Smooth muscle cell (in vitro differentiated cells): ENCODE measurements at regions not wholly inside any gene's neighbourhood (a gene's known extent, or its start where the extent isn't known, plus 50 kb on each side); places are given as distances from the start of the nearest gene placed in this dataset.
A peak's percentile ranks its signal among the peaks of the same experiment; 100 is the strongest.
"Not testable (repeated sequence)": the region's sequence is repeated elsewhere in the genome, so short reads cannot be mapped to it uniquely, and the experiment has no call there.

Experiments
- DNase-seq: peaks from one replicate; lab custom pipeline; 2025; ENCODE audit not compliant: unreplicated experiment; lab: John Stamatoyannopoulos, UW
- H2AFZ ChIP-seq: fragments of 200-600 bp; sonication (generic); 2 replicates; pipeline ENCODE4 v1.6.0; 2016; ENCODE audit warnings: antibody characterized with exemption, low read depth, mild to moderate bottlenecking
- H3F3A ChIP-seq: fragments of 200-600 bp; sonication (generic); 2 replicates; pipeline ENCODE4 v1.6.0; 2017; ENCODE audit warnings: antibody characterized with exemption, low read depth
- H3K27ac ChIP-seq: fragments of 200-600 bp; sonication (generic); 2 replicates; pipeline ENCODE4 v1.5.1; 2016; ENCODE audit warnings: low read depth, mild to moderate bottlenecking
- H3K27me3 ChIP-seq: fragments of 200-600 bp; sonication (generic); 2 replicates; pipeline ENCODE4 v1.6.1; 2016; ENCODE audit warnings: low read depth, mild to moderate bottlenecking
- H3K36me3 ChIP-seq: fragments of 200-600 bp; sonication (generic); 2 replicates; pipeline ENCODE4 v1.5.1; 2016; ENCODE audit warnings: low read depth
- H3K4me1 ChIP-seq: fragments of 200-600 bp; sonication (generic); 2 replicates; pipeline ENCODE4 v1.5.1; 2016; ENCODE audit warnings: low read depth
- H3K4me2 ChIP-seq: fragments of 200-600 bp; sonication (generic); 2 replicates; pipeline ENCODE4 v1.6.0; 2016; ENCODE audit warnings: mild to moderate bottlenecking
- H3K4me3 ChIP-seq: fragments of 200-600 bp; sonication (generic); 2 replicates; pipeline ENCODE4 v1.5.1; 2016; ENCODE audit warnings: mild to moderate bottlenecking
- H3K79me2 ChIP-seq: fragments of 200-600 bp; sonication (generic); 2 replicates; pipeline ENCODE4 v1.6.0; 2016; ENCODE audit warnings: low read depth, mild to moderate bottlenecking
- H3K9ac ChIP-seq: fragments of 200-600 bp; sonication (generic); 2 replicates; pipeline ENCODE4 v1.6.0; 2016; ENCODE audit warnings: low read depth
- H3K9me3 ChIP-seq: fragments of 200-600 bp; sonication (generic); replicated peaks from 2 replicates; pipeline ENCODE4 v1.5.1; 2016; ENCODE audit warnings: low read depth
- H4K20me1 ChIP-seq: fragments of 200-600 bp; sonication (generic); 2 replicates; pipeline ENCODE4 v1.6.0; 2016; ENCODE audit warnings: low read depth
- WGBS: methylation state at CpG from one replicate; pipeline ENCODE4 v1.1.7; 2016; ENCODE audit warnings: low lambda C conversion rate; 5-methylcytosine and 5-hydroxymethylcytosine counted together
- TF ChIP-seq, protein P1 (sequence below): fragments of 200-600 bp; sonication (generic); IDR thresholded peaks from 2 replicates; pipeline ENCODE4 v1.5.1; 2017; ENCODE audit warnings: borderline replicate concordance, mild to moderate bottlenecking, antibody characterized with exemption; ENCODE audit not compliant: insufficient read depth, poor library complexity, severe bottlenecking

GRCh38 chr9:87371795-87372355 is 125.8 kb upstream of the DAPK1 start:
- no peak overlapping the region for H2AFZ ChIP-seq
- H3K36me3 ChIP-seq, result no peaks in the 10 kb centered on the region
- H3K4me2 ChIP-seq, result no peak overlapping the region
- DNase-seq, result no peak
- H3F3A ChIP-seq, result peaks cover 4% of the 10 kb centered on the region
- H3K4me1 ChIP-seq, result peaks cover 5% of the 10 kb centered on the region
- H3K4me3 ChIP-seq, result no peak overlapping the region
- H3K27me3 ChIP-seq, result no peaks in the 10 kb centered on the region
- H3K27ac ChIP-seq, result no peak overlapping the region
- TF ChIP-seq, protein P1, sequence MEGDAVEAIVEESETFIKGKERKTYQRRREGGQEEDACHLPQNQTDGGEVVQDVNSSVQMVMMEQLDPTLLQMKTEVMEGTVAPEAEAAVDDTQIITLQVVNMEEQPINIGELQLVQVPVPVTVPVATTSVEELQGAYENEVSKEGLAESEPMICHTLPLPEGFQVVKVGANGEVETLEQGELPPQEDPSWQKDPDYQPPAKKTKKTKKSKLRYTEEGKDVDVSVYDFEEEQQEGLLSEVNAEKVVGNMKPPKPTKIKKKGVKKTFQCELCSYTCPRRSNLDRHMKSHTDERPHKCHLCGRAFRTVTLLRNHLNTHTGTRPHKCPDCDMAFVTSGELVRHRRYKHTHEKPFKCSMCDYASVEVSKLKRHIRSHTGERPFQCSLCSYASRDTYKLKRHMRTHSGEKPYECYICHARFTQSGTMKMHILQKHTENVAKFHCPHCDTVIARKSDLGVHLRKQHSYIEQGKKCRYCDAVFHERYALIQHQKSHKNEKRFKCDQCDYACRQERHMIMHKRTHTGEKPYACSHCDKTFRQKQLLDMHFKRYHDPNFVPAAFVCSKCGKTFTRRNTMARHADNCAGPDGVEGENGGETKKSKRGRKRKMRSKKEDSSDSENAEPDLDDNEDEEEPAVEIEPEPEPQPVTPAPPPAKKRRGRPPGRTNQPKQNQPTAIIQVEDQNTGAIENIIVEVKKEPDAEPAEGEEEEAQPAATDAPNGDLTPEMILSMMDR, result no peak
- H3K9ac ChIP-seq, result no peak overlapping the region
- H4K20me1 ChIP-seq, result no peaks in the 10 kb centered on the region
- H3K9me3 ChIP-seq, result no peaks in the 10 kb centered on the region
- no peaks in the 10 kb centered on the region for H3K79me2 ChIP-seq
- 93% methylated on average over 6 of the region's 6 CpGs for WGBS

DNA sequence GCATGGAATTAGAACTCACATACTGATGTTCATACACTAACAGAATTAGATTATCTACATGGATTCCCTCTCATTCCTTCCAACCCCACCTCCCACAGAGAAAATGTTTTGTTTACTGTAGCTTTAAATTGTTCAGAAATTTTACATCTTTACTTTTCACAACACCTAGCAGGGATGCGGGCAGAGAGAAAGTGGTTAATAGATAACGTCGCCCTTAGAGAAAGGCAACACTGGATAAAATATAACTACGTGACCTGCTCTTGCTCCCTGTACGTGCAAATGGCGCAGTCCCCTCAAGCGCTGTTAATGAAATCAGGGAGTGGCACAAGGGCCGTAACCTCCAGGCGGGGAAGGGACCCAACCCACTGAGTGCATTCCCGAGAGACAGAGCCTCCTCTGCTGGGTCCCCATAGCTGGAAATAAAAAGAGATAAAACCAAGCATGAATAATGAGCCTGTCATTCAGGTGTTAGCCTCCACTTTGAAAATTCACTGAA is 125.3 kb upstream of the DAPK1 start:
- WGBS, result 81% methylated on average over 10 of the region's 10 CpGs
- Histone ChIP-seq H3F3A (peaks cover 4% of the 10 kb centered on the region), H4K20me1 (no peaks in the 10 kb centered on the region), H3K9ac (no peak overlapping the region), H3K4me2 (no peak overlapping the region), H3K9me3 (no peaks in the 10 kb centered on the region), H3K79me2 (no peaks in the 10 kb centered on the region), H3K4me3 (no peak overlapping the region), H3K4me1 (peaks cover 5% of the 10 kb centered on the region), H3K27ac (no peak overlapping the region), H3K36me3 (no peaks in the 10 kb centered on the region), H3K27me3 (no peaks in the 10 kb centered on the region), H2AFZ (no peak overlapping the region)
- TF ChIP-seq, protein P1, result no peak
- DNase-seq, result no peak

- H3K9me3 ChIP-seq, H3K36me3 ChIP-seq, H3K79me2 ChIP-seq, H3K9ac ChIP-seq, H4K20me1 ChIP-seq, H3K4me3 ChIP-seq, H2AFZ ChIP-seq, H3F3A ChIP-seq, H3K4me1 ChIP-seq, H3K27me3 ChIP-seq, DNase-seq: not testable (repeated sequence)
- WGBS, result 38% methylated on average over 10 of the region's 10 CpGs
- peak overlapping the region; percentile 63 for H3K27ac ChIP-seq
- peak overlapping the region; percentile 55 for H3K4me2 ChIP-seq
Observed at GRCh38 chr9:87374023-87374919, 123.4 kb upstream of the DAPK1 start.

DNA sequence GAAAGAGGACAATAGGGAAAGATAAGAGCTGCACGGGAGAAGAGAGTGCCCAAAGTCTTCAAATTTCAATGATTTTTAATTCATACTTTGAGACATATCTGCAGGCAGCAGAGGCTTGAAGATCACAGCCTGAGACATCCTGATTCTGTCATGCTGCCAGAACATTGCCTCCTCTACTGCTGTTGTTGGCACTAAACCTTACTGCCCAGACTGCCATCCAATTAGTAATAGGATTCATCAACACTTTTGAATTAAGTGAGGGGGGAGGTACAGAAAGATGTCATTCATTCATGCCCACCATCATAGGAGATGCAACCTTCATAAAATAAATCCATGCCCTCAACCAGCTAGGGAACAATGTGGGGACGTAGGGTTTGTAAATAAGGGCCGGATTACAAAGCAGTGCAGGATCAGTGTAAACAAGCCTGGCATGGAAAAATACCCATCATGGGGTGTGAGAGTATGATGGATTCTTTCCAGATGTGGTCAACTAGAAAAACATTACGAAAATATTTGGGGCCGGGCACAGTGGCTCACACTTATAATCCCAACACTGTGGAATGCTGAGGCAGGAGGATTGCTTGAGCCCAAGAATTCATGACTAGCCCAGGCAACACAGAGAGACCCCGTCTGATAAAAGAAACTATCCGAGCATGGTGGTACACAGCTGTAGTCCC is 122.1 kb upstream of the DAPK1 start:
- Histone ChIP-seq H3K27ac (no peak overlapping the region), H4K20me1 (no peaks in the 10 kb centered on the region), H3K4me1 (peaks cover 5% of the 10 kb centered on the region), H3K4me2 (no peak overlapping the region), H3K27me3 (no peaks in the 10 kb centered on the region), H3K79me2 (no peaks in the 10 kb centered on the region), H3K9me3 (no peaks in the 10 kb centered on the region), H3K36me3 (no peaks in the 10 kb centered on the region), H3K9ac (no peak overlapping the region), H3K4me3 (no peak overlapping the region), H2AFZ (no peak overlapping the region), H3F3A (peaks cover 4% of the 10 kb centered on the region)
- no peak for DNase-seq
- WGBS, result 38% methylated on average over 6 of the region's 7 CpGs
- TF ChIP-seq, protein P1, result no peak
